AG10803 (cell line): ENCODE measurements at regions not wholly inside any gene's neighbourhood (a gene's known extent, or its start where the extent isn't known, plus 50 kb on each side); places are given as distances from the start of the nearest gene placed in this dataset.
"Not testable (repeated sequence)": the region's sequence is repeated elsewhere in the genome, so short reads cannot be mapped to it uniquely, and the experiment has no call there.

ENCODE experiments used
- DNase-seq: peaks from one replicate; pipeline ENCODE4 v3.0.0; 2010; ENCODE audit warnings: low read depth
- H3K4me3 ChIP-seq: 2 replicates; pipeline ENCODE4 v1.5.1; 2011; ENCODE audit warnings: mild to moderate bottlenecking, low read length, control low read depth

DNA sequence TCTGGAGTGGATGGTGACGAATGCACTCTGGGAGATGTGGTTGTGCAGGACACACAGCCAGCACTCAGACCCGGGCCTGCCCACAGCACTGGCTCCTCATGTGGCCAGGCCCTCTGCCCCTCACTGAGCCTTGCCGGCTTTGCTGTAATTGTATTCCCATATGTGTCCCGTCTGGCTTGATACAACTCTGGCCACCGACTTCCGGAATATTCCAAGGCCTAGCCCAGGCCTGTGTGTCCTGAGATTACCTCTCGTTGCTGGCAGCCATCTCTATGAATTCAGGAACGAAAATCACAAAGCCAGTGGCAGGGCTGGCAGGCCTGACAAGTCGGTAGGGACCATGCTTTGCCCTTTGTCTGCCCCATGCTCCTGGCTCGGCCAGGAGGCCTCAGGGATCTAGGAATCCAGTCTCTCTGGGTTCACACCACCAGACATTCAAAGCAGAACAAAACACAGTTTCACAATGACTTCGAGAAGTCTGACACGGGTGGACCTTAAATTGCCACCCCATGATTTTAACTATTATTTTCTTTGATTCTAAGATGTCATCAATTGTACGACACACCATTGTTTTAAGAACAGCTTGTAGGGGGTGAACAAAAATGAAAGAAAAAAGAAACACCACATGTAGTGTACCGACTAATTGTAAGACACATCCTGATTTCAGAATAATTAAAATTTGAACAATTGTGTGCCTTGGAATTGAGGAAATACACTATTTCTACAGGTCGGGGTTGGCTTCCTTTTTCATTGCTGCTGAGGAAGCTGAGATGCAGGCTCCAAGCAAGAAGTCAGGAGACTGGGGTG, 154.5 kb downstream of the BCL2L11 start:
- peak; percentile 65 for DNase-seq
- H3K4me3 ChIP-seq: not testable (repeated sequence)

DNA sequence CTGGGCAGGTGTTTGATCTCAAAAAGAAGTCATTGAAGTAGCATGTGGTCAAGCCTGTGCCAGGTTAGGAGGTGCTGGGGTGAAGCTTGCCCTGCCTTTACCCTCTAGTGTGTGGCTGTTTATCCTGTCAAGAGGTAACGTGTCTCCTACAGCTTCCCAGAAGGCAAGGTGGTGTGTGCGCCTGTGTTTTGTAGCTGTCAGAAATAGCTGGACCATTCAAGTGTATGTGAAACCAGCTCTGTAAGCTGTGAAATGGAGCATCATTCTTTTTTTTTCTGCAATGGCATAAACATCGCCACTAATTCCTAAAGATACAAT, 155.1 kb downstream of the BCL2L11 start:
- DNase-seq: not testable (repeated sequence)

DNA sequence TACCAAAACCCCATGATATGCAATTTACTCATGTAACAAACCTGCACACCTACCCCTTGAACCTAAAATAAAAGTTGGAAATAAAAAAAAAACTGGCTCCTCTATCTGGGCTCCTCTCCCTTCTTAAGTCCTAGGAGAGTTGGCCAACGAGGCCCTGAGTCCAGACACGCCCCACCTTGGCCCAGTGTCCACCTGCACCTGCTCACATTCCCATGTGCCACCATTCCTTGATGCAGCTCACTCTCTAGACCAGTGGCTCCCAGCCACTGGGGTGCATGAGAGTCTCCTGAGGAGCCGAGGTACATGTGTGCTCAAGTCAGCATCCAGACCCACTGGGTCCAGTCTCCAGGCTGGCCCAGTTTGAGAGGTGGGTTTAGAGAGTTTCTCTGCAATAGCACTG, 157.4 kb downstream of the BCL2L11 start:
- H3K4me3 ChIP-seq, DNase-seq: not testable (repeated sequence)

More for the DNA sequence above, 155.1 kb downstream of the BCL2L11 start:
- H3K4me3 ChIP-seq: not testable (repeated sequence)

DNA sequence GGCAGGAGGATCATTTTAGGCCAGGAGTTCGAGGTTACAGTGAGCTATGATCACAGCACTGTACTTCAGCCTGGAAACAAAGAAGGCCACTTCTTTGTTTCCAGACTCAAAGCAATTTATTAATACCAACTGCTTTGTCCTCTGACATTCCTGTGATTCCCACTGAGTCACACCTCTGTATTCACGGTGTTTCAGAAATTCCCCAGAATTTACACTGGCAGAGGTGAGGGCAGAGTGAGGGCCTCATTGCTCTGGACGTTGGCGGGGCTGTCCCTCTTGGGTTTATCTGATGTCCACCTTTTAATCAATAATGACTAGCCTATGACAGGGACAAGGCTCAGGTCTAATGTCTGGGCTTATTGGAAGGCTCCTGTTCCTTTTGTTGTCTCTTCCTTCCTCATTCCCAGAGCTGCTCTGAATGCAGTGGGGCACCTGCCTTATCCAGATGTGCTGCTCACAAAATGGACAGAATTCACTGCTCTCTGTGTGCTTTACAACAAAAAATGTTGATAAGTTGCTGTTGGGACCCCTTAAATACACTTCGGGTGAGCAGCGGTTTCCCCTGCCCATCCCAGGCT, 160.1 kb downstream of the BCL2L11 start:
- not testable (repeated sequence) for DNase-seq, H3K4me3 ChIP-seq

DNA sequence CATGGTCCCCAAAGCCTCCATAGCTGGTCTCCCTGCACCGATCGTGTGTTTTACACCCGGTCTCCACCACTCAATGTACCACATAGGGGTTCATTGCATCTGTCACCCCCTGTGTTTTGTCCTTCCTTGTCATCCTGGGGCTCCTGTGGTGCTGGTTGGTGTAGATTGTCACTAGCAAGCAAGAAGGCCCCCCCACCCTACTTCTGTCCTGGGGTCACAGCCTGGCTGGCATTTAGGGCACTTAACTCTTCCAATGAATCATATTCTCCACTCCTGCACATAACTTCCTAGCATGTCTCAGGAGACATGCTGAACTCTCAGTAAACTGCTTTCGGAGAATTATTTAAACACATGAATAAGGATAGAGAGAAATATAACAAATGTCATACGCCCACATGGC, 161.4 kb downstream of the BCL2L11 start:
- not testable (repeated sequence) for DNase-seq, H3K4me3 ChIP-seq

DNA sequence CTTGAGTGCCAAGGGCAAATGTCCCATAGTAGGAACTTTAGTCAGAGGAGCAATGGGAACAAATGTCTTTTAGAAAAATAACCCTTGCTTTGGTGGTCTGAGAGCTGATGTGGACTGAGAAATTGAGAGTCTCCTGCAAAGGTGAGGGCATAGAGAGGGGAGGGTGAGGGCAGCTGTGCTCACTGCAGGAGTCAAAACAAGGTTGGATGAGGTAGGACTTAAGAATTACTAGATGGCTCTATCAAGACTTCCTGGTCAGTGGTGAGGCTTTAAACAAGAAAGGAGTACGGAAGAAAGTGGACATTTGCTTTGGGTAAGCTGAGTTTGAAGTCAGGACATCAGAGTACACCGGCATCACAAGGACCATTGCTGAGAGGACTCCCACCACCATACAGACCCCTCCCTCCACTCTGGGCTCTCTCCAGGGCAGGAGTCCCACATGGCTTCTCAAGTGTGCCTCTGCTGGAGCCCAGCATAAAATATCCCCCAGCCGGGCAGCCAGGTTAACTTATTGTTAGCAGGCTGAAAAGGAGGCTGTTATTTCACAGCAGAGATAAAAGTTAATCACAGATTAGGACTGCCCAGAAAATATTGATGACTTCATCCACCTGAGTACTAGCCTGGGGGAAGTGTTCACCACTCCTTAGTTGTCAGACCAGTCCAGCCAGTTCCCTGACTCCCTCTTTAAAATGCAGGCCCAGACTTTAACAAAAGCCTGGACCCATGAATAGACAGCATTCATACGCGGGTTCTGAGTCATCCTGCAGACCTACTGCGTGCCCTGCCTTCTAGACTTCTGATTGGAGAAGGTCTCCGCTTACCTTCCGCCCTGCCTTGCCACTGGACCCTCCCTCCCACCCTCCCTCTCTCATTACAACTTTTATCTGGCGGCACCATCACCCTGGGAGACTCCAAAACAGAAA, 167.2 kb downstream of the BCL2L11 start:
- not testable (repeated sequence) for DNase-seq, H3K4me3 ChIP-seq

DNA sequence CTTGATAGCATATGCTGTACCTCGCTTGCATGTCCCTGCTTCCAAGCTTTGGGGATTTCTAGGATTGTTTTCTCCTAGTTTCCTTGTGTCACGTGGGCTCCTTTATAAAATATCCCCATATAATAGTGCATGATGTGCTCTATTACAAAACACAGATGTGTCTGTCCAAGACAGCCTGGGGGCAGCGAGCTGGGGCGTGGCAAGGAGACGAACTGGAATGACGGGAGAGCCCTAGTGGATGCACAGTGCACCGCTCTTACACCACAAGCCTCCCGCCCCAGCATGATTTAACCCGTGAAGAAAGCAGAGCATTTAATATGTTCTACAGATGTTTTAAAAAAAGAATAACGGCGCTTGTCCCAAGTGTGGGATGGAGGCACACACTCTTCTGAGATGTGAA, 169.7 kb downstream of the BCL2L11 start:
- H3K4me3 ChIP-seq: not testable (repeated sequence)
- peak; percentile 37 for DNase-seq

GRCh38 chr2:111291566-111291965, 170.9 kb downstream of the BCL2L11 start:
- H3K4me3 ChIP-seq, DNase-seq: not testable (repeated sequence)

DNA sequence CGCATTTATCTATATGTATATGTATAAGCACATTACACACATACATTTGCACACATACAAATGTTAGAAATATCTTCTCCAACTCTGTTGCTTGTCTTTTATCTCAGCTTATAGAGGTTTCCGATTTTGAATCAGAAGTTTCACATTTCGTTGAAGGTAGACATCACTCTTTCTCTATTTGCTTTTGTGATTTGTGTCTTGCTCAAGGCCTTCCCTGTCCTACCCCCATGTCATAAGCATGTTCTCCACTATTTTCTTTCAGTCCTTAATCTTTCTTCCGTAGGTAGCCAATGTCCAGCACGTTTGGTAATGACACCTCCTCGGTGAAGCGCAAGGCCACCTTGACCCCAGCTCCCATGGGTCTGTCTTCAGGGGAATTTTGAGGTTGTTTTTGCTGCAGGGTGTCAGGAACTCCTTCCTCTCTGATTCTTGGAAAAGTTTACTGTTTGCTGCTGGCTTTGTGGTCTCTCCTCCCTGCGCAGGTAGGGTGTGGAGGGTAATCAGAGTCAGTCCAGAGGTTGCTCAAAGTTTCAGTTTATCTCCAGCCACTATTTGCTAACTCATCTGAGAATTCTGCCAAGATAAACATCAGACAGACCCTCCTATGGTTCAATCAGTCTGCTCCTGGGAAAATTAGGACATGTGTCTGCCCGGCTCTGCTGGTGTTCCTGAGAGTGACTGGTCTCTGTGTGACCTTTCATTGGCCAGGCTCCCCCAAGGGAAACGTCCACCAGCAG, 171.7 kb downstream of the BCL2L11 start:
- not testable (repeated sequence) for DNase-seq, H3K4me3 ChIP-seq

- not testable (repeated sequence) for H3K4me3 ChIP-seq, DNase-seq
These were observed 174.0 kb downstream of the BCL2L11 start for GRCh38 chr2:111294699-111295098.

DNA sequence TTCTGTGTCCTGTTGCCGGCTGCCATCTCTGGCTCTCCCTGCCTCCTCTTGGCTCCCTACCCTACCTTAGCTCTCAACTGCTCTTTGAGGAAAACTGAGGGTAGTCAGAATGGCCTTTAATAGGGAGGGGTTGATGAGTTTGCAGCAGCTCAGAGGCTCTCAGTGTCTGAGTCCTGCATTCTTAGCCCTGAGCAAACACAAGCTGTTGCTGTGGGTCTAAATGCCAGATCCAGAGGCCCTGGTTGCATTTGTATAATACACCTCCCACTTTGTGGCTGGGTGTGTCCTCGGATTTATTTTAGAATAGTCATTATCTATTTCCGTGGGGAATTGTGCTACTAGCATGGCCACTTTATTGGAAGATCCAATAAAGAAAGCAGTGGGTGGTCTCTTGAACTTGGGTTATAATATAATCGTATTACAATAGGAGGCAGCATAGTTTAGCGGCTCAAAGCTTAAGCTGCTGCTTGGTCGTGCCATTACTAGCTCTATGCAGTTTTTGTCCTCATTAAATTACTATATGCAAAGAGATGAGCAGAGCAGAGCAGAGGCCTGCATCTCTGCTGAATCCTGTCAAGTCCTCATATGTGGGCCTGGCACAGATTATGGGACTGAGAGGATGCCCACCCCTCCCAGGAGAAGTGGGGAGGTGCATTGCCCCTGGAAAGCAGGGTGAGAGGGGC, 175.5 kb downstream of the BCL2L11 start:
- DNase-seq, H3K4me3 ChIP-seq: not testable (repeated sequence)

DNA sequence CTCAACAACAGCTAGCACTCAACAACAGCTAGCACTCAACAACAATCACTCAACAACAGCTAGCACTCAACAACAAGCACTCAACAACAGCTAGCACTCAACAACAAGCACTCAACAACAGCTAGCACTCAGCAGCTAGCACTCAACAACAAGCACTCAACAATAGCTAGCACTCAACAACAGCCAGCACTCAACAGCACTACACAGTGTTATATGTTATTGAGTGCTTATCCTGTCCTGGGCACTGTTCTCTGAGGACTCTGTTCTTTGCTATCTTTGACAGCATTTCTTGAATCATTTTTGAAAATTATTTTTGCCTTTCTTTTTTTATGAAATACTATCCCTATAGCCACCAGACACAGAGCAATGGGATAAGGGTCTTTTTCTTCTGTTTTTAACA, 176.4 kb downstream of the BCL2L11 start:
- not testable (repeated sequence) for DNase-seq

GRCh38 chr2:111298927-111299326, 178.2 kb downstream of the BCL2L11 start:
- not testable (repeated sequence) for DNase-seq, H3K4me3 ChIP-seq

More for the DNA sequence above, 176.4 kb downstream of the BCL2L11 start:
- not testable (repeated sequence) for H3K4me3 ChIP-seq

DNA sequence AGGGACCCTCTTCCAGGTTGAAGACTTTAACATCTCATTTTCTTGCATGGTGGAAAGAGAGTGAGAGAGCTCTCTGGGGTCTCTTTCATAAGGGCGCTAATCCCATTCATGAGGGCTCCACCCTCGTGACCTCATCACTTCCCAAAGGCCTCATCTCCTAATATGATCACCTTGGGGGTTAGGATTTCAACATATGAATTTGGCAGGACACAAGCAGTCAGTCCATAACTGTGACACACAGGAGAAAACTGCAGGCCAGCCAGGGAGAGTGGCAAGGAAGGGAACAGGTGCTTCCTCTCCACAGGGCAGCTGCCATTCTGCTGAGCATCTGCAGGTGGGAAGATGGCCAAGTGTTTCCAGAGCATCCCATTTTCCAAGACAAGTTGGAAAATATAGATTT, 178.9 kb downstream of the BCL2L11 start:
- not testable (repeated sequence) for H3K4me3 ChIP-seq, DNase-seq

DNA sequence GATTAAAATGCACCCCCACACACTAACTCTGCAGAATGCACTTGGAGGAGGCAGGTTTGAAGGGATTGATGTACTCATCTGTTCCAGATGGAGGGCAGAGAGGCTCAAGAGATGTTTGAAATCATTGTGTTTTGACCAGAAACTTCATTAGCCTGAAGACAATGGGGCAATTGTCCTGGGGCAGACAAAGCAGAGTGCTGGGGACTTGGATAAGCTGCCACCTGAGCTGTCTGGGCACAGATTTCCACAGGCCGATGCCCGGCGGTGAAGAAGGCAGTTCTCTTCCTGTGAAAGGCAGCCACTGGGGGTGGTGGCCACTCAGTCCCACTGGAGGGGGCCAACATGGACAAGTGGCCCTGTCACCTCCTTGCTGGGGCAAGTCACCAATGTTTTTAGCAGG, 181.0 kb downstream of the BCL2L11 start:
- H3K4me3 ChIP-seq, DNase-seq: not testable (repeated sequence)

- H3K4me3 ChIP-seq: not testable (repeated sequence)
- peak; percentile 3 for DNase-seq
These were observed 181.9 kb downstream of the BCL2L11 start for GRCh38 chr2:111302397-111303218.

DNA sequence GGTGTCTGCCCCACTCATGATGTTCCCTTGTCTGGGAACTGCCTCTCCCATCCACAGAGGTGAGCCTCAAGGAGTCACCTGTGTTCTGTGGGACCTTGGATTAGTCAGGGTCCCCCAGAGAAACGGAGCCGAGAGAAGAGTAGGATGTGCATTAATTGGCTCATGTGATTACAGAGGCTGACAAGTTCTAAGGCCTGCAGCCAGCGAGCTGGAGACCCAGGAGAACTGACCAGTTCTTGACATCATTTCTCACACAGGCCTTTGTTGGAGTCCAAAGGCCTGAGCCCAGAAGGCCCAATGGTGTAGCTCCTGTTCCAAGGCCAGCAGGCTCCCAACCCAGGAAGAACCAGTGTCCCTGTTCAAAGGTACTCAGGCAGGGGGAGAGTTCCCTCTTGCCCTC, 186.6 kb downstream of the BCL2L11 start:
- DNase-seq, H3K4me3 ChIP-seq: not testable (repeated sequence)
